Ascending aorta (tissue), 2 donors: ENCODE measurements at regions not wholly inside any gene's neighbourhood (a gene's known extent, or its start where the extent isn't known, plus 50 kb on each side); places are given as distances from the start of the nearest gene placed in this dataset.

Experiments used
- DNase-seq, 2 donors: peaks; one replicate each; pipeline ENCODE4 v3.0.0-alpha.2; 2019; ENCODE audit warnings: low spot score in 2 of 2
- H3K27ac ChIP-seq, 2 donors: fragments of 200-600 bp; sonication (generic); one replicate each; pipeline ENCODE4 v1.5.1; 2016 to 2017; ENCODE audit warnings: mild to moderate bottlenecking in 1 of 2
- H3K27me3 ChIP-seq: fragments of 200-600 bp; sonication (generic); one replicate; pipeline ENCODE4 v1.5.1; 2017
- H3K36me3 ChIP-seq, 2 donors: fragments of 200-600 bp; sonication (generic); one replicate each; pipeline ENCODE4 v1.5.1; 2016
- H3K4me1 ChIP-seq, 2 donors: fragments of 200-600 bp; sonication (generic); one replicate each; pipeline ENCODE4 v1.5.1; 2016 to 2017; ENCODE audit warnings: mild to moderate bottlenecking in 1 of 2
- H3K4me3 ChIP-seq, 2 donors: fragments of 200-600 bp; sonication (generic); one replicate each; pipeline ENCODE4 v1.5.1; 2016 to 2017; ENCODE audit warnings: mild to moderate bottlenecking in 1 of 2
- H3K9me3 ChIP-seq, 2 donors: fragments of 200-600 bp; sonication (generic); one replicate each; pipeline ENCODE4 v1.5.1; 2016
- CTCF ChIP-seq, 3 experiments: fragments of 200-600 bp in 2 of 3; fragments of 450-650 bp in 1 of 3; sonication (generic) in 2 of 3; IDR thresholded peaks; one replicate each; pipeline ENCODE4 v1.5.1; 2016 to 2019; ENCODE audit warnings: antibody characterized with exemption in 3 of 3, mild to moderate bottlenecking in 1 of 3, moderate library complexity in 1 of 3
- intact Hi-C: fragments of 100-400 bp; cut with DNase I; formaldehyde crosslinking; loops from one replicate; pipeline ENCODE4 v1.15.1; 2023

- intact Hi-C loops, result no loop called here
- Histone ChIP-seq H3K4me1 (no peaks in the 10 kb centered on the region), H3K9me3 (no peaks in the 10 kb centered on the region), H3K27ac (no peak overlapping the region), H3K36me3 (no peaks in the 10 kb centered on the region), H3K4me3 (no peak overlapping the region), H3K27me3 (no peaks in the 10 kb centered on the region)
- no peak for DNase-seq
- no peak for TF ChIP-seq CTCF (IDR thresholded peaks at IDR 0.05)
Observed at GRCh38 chr4:156710365-156711192, 261.0 kb downstream of the PDGFC start.

GRCh38 chr4:156705311-156705710 lies 266.3 kb downstream of the PDGFC start:
- Histone ChIP-seq H3K4me3 (no peak overlapping the region), H3K27me3 (no peaks in the 10 kb centered on the region), H3K4me1 (no peaks in the 10 kb centered on the region), H3K27ac (no peak overlapping the region), H3K36me3 (no peaks in the 10 kb centered on the region), H3K9me3 (no peaks in the 10 kb centered on the region)
- no peak for DNase-seq
- TF ChIP-seq CTCF (IDR thresholded peaks at IDR 0.05), result no peak
- intact Hi-C loops, result no loop called here

- Histone ChIP-seq H3K27me3 (no peaks in the 10 kb centered on the region), H3K4me3 (no peak overlapping the region), H3K27ac (no peak overlapping the region), H3K36me3 (no peaks in the 10 kb centered on the region), H3K9me3 (no peaks in the 10 kb centered on the region), H3K4me1 (no peaks in the 10 kb centered on the region)
- intact Hi-C loops, result no loop called here
- DNase-seq, result no peak
- TF ChIP-seq CTCF (IDR thresholded peaks at IDR 0.05), result no peak
Observed at GRCh38 chr4:156695163-156695562, 276.4 kb downstream of the PDGFC start.

GRCh38 chr4:156694413-156694812 lies 277.2 kb downstream of the PDGFC start:
- H3K4me3 ChIP-seq, result no peak overlapping the region
- no peaks in the 10 kb centered on the region for H3K27me3 ChIP-seq
- intact Hi-C loops, result no loop called here
- H3K36me3 ChIP-seq, result no peaks in the 10 kb centered on the region
- no peak for DNase-seq
- no peak overlapping the region for H3K27ac ChIP-seq
- no peaks in the 10 kb centered on the region for H3K9me3 ChIP-seq
- H3K4me1 ChIP-seq, result no peaks in the 10 kb centered on the region
- no peak for TF ChIP-seq CTCF (IDR thresholded peaks at IDR 0.05)

GRCh38 chr4:156693557-156693956 lies 278.0 kb downstream of the PDGFC start:
- TF ChIP-seq CTCF (IDR thresholded peaks at IDR 0.05), result no peak
- Histone ChIP-seq H3K9me3 (no peaks in the 10 kb centered on the region), H3K4me1 (no peaks in the 10 kb centered on the region), H3K27ac (no peak overlapping the region), H3K36me3 (no peaks in the 10 kb centered on the region), H3K27me3 (no peaks in the 10 kb centered on the region), H3K4me3 (no peak overlapping the region)
- no peak for DNase-seq
- intact Hi-C loops, result no loop called here
